Vagina (tissue), 2 donors: ENCODE measurements at regions not wholly inside any gene's neighbourhood (a gene's known extent, or its start where the extent isn't known, plus 50 kb on each side); places are given as distances from the start of the nearest gene placed in this dataset.

Source experiments
- POLR2A ChIP-seq, 2 donors: fragments of 450-650 bp; IDR thresholded peaks; one replicate each; pipeline ENCODE4 v1.6.1; 2017; ENCODE audit warnings: antibody characterized with exemption in 2 of 2, mild to moderate bottlenecking in 2 of 2, moderate library complexity in 2 of 2
- POLR2AphosphoS5 ChIP-seq, 2 donors: sonication (generic); formaldehyde crosslinking; IDR thresholded peaks; one replicate each; pipeline ENCODE4 v1.9.0; 2017; ENCODE audit warnings: antibody characterized with exemption in 2 of 2, mild to moderate bottlenecking in 2 of 2, low read depth in 1 of 2; ENCODE audit not compliant: insufficient read depth in 1 of 2
- TF ChIP-seq, protein P1 (sequence below), 3 experiments: fragments of 450-650 bp in 2 of 3; fragments of 200-600 bp in 1 of 3; sonication (generic) in 1 of 3; IDR thresholded peaks; one replicate each; pipeline ENCODE4 v1.5.1; 2017 to 2019; ENCODE audit warnings: antibody characterized with exemption in 3 of 3, mild to moderate bottlenecking in 2 of 3, moderate library complexity in 2 of 3

DNA sequence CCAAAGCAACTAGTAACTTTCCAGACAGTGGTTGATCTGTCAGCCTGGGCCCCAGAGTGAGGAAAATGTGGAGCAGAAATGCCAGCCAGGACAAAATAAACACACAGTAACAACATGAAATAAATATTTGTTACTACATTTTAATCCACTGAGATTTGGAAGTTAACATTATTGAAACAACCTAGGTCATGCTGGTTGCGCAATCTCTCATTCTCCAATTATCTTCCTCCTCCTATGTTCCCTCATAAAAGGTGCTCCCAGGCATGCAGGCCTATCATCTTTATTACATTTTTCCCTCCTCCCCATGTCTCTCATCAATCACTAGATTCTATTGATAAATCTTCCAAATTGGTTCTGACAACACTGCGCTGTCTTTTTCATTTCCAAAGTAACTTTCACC, 363.1 kb downstream of the HINT1 start:
- TF ChIP-seq, protein P1, sequence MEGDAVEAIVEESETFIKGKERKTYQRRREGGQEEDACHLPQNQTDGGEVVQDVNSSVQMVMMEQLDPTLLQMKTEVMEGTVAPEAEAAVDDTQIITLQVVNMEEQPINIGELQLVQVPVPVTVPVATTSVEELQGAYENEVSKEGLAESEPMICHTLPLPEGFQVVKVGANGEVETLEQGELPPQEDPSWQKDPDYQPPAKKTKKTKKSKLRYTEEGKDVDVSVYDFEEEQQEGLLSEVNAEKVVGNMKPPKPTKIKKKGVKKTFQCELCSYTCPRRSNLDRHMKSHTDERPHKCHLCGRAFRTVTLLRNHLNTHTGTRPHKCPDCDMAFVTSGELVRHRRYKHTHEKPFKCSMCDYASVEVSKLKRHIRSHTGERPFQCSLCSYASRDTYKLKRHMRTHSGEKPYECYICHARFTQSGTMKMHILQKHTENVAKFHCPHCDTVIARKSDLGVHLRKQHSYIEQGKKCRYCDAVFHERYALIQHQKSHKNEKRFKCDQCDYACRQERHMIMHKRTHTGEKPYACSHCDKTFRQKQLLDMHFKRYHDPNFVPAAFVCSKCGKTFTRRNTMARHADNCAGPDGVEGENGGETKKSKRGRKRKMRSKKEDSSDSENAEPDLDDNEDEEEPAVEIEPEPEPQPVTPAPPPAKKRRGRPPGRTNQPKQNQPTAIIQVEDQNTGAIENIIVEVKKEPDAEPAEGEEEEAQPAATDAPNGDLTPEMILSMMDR (IDR thresholded peaks at IDR 0.05) = no peak
- TF ChIP-seq POLR2AphosphoS5 (IDR thresholded peaks at IDR 0.05; ENCODE audit: insufficient read depth in 1 of 2, low read depth in 1 of 2) = no peak
- no peak for TF ChIP-seq POLR2A (IDR thresholded peaks at IDR 0.05)
